HCT116 (cell line): ENCODE measurements at regions not wholly inside any gene's neighbourhood (a gene's known extent, or its start where the extent isn't known, plus 50 kb on each side); places are given as distances from the start of the nearest gene placed in this dataset.

Experiments
- EZH2 ChIP-seq: fragments of 200-600 bp; sonication (generic); IDR thresholded peaks from 2 replicates; pipeline ENCODE4 v1.6.1; 2017; ENCODE audit warnings: antibody characterized with exemption, mixed run types
- EZH2phosphoT487 ChIP-seq: fragments of 200-600 bp; IDR thresholded peaks from 2 replicates; pipeline ENCODE4 v1.6.1; 2018; ENCODE audit warnings: antibody characterized with exemption, borderline replicate concordance
- POLR2AphosphoS5 ChIP-seq: IDR thresholded peaks from 2 replicates; pipeline ENCODE4 v1.6.1; 2011; ENCODE audit warnings: mild to moderate bottlenecking, low read depth, low read length, moderate library complexity
- SIN3A ChIP-seq: IDR thresholded peaks from 2 replicates; pipeline ENCODE4 v1.6.1; 2012; ENCODE audit warnings: low read depth
- SRF ChIP-seq: IDR thresholded peaks from 2 replicates; pipeline ENCODE4 v1.6.1; 2012; ENCODE audit warnings: low read depth
- TF ChIP-seq, protein P1 (sequence below): IDR thresholded peaks from 2 replicates; pipeline ENCODE4 v1.6.1; 2012
- TF ChIP-seq, protein P2 (sequence below), 3 experiments: fragments of 200-600 bp in 1 of 3; sonication (generic) in 1 of 3; IDR thresholded peaks in 2 of 3; conservative IDR thresholded peaks in 1 of 3; 2 replicates each; pipeline ENCODE4 v1.5.1; 2012 to 2017; ENCODE audit warnings: low read depth in 2 of 3, low read length in 2 of 3, antibody characterized with exemption in 1 of 3, borderline replicate concordance in 1 of 3, control low read depth in 1 of 3, mild to moderate bottlenecking in 1 of 3, mixed read lengths in 1 of 3, mixed run types in 1 of 3, moderate library complexity in 1 of 3; ENCODE audit not compliant: insufficient read depth in 1 of 3
- TF ChIP-seq, protein P3 (sequence below): IDR thresholded peaks from 2 replicates; pipeline ENCODE4 v1.6.1; 2012
- TF ChIP-seq, protein P4 (sequence below): IDR thresholded peaks from 2 replicates; pipeline ENCODE4 v1.6.1; 2012; ENCODE audit warnings: low read depth

GRCh38 chr2:35251156-35251555, 1104.4 kb upstream of the CRIM1 start:
- TF ChIP-seq, protein P1, sequence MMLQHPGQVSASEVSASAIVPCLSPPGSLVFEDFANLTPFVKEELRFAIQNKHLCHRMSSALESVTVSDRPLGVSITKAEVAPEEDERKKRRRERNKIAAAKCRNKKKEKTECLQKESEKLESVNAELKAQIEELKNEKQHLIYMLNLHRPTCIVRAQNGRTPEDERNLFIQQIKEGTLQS: no peak
- TF ChIP-seq, protein P2, sequence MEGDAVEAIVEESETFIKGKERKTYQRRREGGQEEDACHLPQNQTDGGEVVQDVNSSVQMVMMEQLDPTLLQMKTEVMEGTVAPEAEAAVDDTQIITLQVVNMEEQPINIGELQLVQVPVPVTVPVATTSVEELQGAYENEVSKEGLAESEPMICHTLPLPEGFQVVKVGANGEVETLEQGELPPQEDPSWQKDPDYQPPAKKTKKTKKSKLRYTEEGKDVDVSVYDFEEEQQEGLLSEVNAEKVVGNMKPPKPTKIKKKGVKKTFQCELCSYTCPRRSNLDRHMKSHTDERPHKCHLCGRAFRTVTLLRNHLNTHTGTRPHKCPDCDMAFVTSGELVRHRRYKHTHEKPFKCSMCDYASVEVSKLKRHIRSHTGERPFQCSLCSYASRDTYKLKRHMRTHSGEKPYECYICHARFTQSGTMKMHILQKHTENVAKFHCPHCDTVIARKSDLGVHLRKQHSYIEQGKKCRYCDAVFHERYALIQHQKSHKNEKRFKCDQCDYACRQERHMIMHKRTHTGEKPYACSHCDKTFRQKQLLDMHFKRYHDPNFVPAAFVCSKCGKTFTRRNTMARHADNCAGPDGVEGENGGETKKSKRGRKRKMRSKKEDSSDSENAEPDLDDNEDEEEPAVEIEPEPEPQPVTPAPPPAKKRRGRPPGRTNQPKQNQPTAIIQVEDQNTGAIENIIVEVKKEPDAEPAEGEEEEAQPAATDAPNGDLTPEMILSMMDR (IDR thresholded peaks at IDR 0.05 in 2 of 3, conservative IDR thresholded peaks at IDR 0.05 in 1 of 3; ENCODE audit: borderline replicate concordance in 1 of 3, insufficient read depth in 1 of 3, low read depth in 2 of 3, low read length in 2 of 3): no peak
- TF ChIP-seq, protein P3, sequence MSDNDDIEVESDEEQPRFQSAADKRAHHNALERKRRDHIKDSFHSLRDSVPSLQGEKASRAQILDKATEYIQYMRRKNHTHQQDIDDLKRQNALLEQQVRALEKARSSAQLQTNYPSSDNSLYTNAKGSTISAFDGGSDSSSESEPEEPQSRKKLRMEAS: no peak
- TF ChIP-seq EZH2phosphoT487 (no peak), EZH2 (no peak), POLR2AphosphoS5 (no peak), SIN3A (no peak), SRF (no peak)
- TF ChIP-seq, protein P4, sequence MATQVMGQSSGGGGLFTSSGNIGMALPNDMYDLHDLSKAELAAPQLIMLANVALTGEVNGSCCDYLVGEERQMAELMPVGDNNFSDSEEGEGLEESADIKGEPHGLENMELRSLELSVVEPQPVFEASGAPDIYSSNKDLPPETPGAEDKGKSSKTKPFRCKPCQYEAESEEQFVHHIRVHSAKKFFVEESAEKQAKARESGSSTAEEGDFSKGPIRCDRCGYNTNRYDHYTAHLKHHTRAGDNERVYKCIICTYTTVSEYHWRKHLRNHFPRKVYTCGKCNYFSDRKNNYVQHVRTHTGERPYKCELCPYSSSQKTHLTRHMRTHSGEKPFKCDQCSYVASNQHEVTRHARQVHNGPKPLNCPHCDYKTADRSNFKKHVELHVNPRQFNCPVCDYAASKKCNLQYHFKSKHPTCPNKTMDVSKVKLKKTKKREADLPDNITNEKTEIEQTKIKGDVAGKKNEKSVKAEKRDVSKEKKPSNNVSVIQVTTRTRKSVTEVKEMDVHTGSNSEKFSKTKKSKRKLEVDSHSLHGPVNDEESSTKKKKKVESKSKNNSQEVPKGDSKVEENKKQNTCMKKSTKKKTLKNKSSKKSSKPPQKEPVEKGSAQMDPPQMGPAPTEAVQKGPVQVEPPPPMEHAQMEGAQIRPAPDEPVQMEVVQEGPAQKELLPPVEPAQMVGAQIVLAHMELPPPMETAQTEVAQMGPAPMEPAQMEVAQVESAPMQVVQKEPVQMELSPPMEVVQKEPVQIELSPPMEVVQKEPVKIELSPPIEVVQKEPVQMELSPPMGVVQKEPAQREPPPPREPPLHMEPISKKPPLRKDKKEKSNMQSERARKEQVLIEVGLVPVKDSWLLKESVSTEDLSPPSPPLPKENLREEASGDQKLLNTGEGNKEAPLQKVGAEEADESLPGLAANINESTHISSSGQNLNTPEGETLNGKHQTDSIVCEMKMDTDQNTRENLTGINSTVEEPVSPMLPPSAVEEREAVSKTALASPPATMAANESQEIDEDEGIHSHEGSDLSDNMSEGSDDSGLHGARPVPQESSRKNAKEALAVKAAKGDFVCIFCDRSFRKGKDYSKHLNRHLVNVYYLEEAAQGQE: no peak
